ENCODE measurements at regions not wholly inside any gene's neighbourhood (a gene's known extent, or its start where the extent isn't known, plus 50 kb on each side); places are given as distances from the start of the nearest gene placed in this dataset.

- no peak for DNase-seq
- WGBS (ENCODE audit: insufficient coverage): 91% methylated on average over 5 of the region's 6 CpGs
- no peak overlapping the region for H3K27ac ChIP-seq (ENCODE audit: low read length)
- no peak overlapping the region for H3K4me3 ChIP-seq (ENCODE audit: low read length)
- H3K27me3 ChIP-seq (ENCODE audit: control insufficient read depth, insufficient read depth, low read length): peaks cover 2% of the 10 kb centered on the region
- H3K9me3 ChIP-seq (replicated peaks; ENCODE audit: control insufficient read depth, low read depth, low read length): no peaks in the 10 kb centered on the region
- H3K4me1 ChIP-seq (ENCODE audit: control insufficient read depth, insufficient read depth, low read length): no peaks in the 10 kb centered on the region
- no peaks in the 10 kb centered on the region for H3K36me3 ChIP-seq (ENCODE audit: control insufficient read depth, insufficient read depth, low read length)
These were observed 820.8 kb downstream of the RPA4 start for GRCh38 chrX:97704474-97704873.

GRCh38 chrX:97704881-97705280 lies 821.2 kb downstream of the RPA4 start:
- no CpG with 5 or more reads among the region's 1 CpG for WGBS (ENCODE audit: insufficient coverage)
- no peaks in the 10 kb centered on the region for H3K9me3 ChIP-seq (replicated peaks; ENCODE audit: control insufficient read depth, low read depth, low read length)
- no peak overlapping the region for H3K27ac ChIP-seq (ENCODE audit: low read length)
- no peaks in the 10 kb centered on the region for H3K36me3 ChIP-seq (ENCODE audit: control insufficient read depth, insufficient read depth, low read length)
- peaks cover 2% of the 10 kb centered on the region for H3K27me3 ChIP-seq (ENCODE audit: control insufficient read depth, insufficient read depth, low read length)
- DNase-seq: no peak
- H3K4me3 ChIP-seq (ENCODE audit: low read length): no peak overlapping the region
- no peaks in the 10 kb centered on the region for H3K4me1 ChIP-seq (ENCODE audit: control insufficient read depth, insufficient read depth, low read length)

GRCh38 chrX:97705936-97706335 lies 822.2 kb downstream of the RPA4 start:
- peak; percentile 47 for DNase-seq
- Histone ChIP-seq H3K27me3 (ENCODE audit: control insufficient read depth, insufficient read depth, low read length) (peaks cover 2% of the 10 kb centered on the region), H3K27ac (ENCODE audit: low read length) (no peak overlapping the region), H3K36me3 (ENCODE audit: control insufficient read depth, insufficient read depth, low read length) (no peaks in the 10 kb centered on the region), H3K9me3 (replicated peaks; ENCODE audit: control insufficient read depth, low read depth, low read length) (no peaks in the 10 kb centered on the region), H3K4me3 (ENCODE audit: low read length) (no peak overlapping the region), H3K4me1 (ENCODE audit: control insufficient read depth, insufficient read depth, low read length) (no peaks in the 10 kb centered on the region)
- WGBS (ENCODE audit: insufficient coverage): 30% methylated on average over 2 of the region's 2 CpGs

GRCh38 chrX:97714072-97714471 lies 830.4 kb downstream of the RPA4 start:
- no peak for DNase-seq
- Histone ChIP-seq H3K4me3 (ENCODE audit: low read length) (no peak overlapping the region), H3K27ac (ENCODE audit: low read length) (no peak overlapping the region), H3K36me3 (ENCODE audit: control insufficient read depth, insufficient read depth, low read length) (no peaks in the 10 kb centered on the region), H3K9me3 (replicated peaks; ENCODE audit: control insufficient read depth, low read depth, low read length) (no peaks in the 10 kb centered on the region), H3K4me1 (ENCODE audit: control insufficient read depth, insufficient read depth, low read length) (no peaks in the 10 kb centered on the region), H3K27me3 (ENCODE audit: control insufficient read depth, insufficient read depth, low read length) (peaks cover 2% of the 10 kb centered on the region)

GRCh38 chrX:97728215-97728614 lies 844.5 kb downstream of the RPA4 start:
- Histone ChIP-seq H3K27ac (ENCODE audit: low read length) (no peak overlapping the region), H3K36me3 (ENCODE audit: control insufficient read depth, insufficient read depth, low read length) (no peaks in the 10 kb centered on the region), H3K27me3 (ENCODE audit: control insufficient read depth, insufficient read depth, low read length) (no peaks in the 10 kb centered on the region), H3K4me1 (ENCODE audit: control insufficient read depth, insufficient read depth, low read length) (no peaks in the 10 kb centered on the region), H3K4me3 (ENCODE audit: low read length) (no peak overlapping the region), H3K9me3 (replicated peaks; ENCODE audit: control insufficient read depth, low read depth, low read length) (no peaks in the 10 kb centered on the region)
- 80% methylated on average over 1 of the region's 2 CpGs for WGBS (ENCODE audit: insufficient coverage)
- no peak for DNase-seq

GRCh38 chrX:97740044-97740443 lies 856.3 kb downstream of the RPA4 start:
- Histone ChIP-seq H3K4me1 (ENCODE audit: control insufficient read depth, insufficient read depth, low read length) (no peaks in the 10 kb centered on the region), H3K9me3 (replicated peaks; ENCODE audit: control insufficient read depth, low read depth, low read length) (no peaks in the 10 kb centered on the region), H3K36me3 (ENCODE audit: control insufficient read depth, insufficient read depth, low read length) (no peaks in the 10 kb centered on the region), H3K27me3 (ENCODE audit: control insufficient read depth, insufficient read depth, low read length) (peaks cover 3% of the 10 kb centered on the region), H3K27ac (ENCODE audit: low read length) (no peak overlapping the region), H3K4me3 (ENCODE audit: low read length) (no peak overlapping the region)
- no peak for DNase-seq

GRCh38 chrX:97740886-97741285 lies 857.2 kb downstream of the RPA4 start:
- Histone ChIP-seq H3K9me3 (replicated peaks; ENCODE audit: control insufficient read depth, low read depth, low read length) (no peaks in the 10 kb centered on the region), H3K27me3 (ENCODE audit: control insufficient read depth, insufficient read depth, low read length) (peaks cover 5% of the 10 kb centered on the region), H3K4me1 (ENCODE audit: control insufficient read depth, insufficient read depth, low read length) (no peaks in the 10 kb centered on the region), H3K27ac (ENCODE audit: low read length) (no peak overlapping the region), H3K36me3 (ENCODE audit: control insufficient read depth, insufficient read depth, low read length) (no peaks in the 10 kb centered on the region), H3K4me3 (ENCODE audit: low read length) (no peak overlapping the region)
- WGBS (ENCODE audit: insufficient coverage): no CpG with 5 or more reads among the region's 1 CpG
- no peak for DNase-seq

- 69% methylated on average over 3 of the region's 3 CpGs for WGBS (ENCODE audit: insufficient coverage)
These were observed 859.3 kb downstream of the RPA4 start for GRCh38 chrX:97743014-97743413.

GRCh38 chrX:97747346-97747745 lies 863.6 kb downstream of the RPA4 start:
- Histone ChIP-seq H3K4me3 (ENCODE audit: low read length) (no peak overlapping the region), H3K4me1 (ENCODE audit: control insufficient read depth, insufficient read depth, low read length) (no peaks in the 10 kb centered on the region), H3K36me3 (ENCODE audit: control insufficient read depth, insufficient read depth, low read length) (no peaks in the 10 kb centered on the region), H3K27ac (ENCODE audit: low read length) (no peak overlapping the region), H3K27me3 (ENCODE audit: control insufficient read depth, insufficient read depth, low read length) (peaks cover 17% of the 10 kb centered on the region), H3K9me3 (replicated peaks; ENCODE audit: control insufficient read depth, low read depth, low read length) (no peaks in the 10 kb centered on the region)
- DNase-seq: no peak
- no CpG with 5 or more reads among the region's 7 CpGs for WGBS (ENCODE audit: insufficient coverage)

More at GRCh38 chrX:97743014-97743413, 859.3 kb downstream of the RPA4 start:
- no peak for DNase-seq
- H3K4me1 ChIP-seq (ENCODE audit: control insufficient read depth, insufficient read depth, low read length): no peaks in the 10 kb centered on the region
- H3K4me3 ChIP-seq (ENCODE audit: low read length): no peak overlapping the region
- no peaks in the 10 kb centered on the region for H3K36me3 ChIP-seq (ENCODE audit: control insufficient read depth, insufficient read depth, low read length)
- H3K9me3 ChIP-seq (replicated peaks; ENCODE audit: control insufficient read depth, low read depth, low read length): no peaks in the 10 kb centered on the region
- H3K27ac ChIP-seq (ENCODE audit: low read length): no peak overlapping the region
- peaks cover 10% of the 10 kb centered on the region for H3K27me3 ChIP-seq (ENCODE audit: control insufficient read depth, insufficient read depth, low read length)

GRCh38 chrX:97751016-97751415 lies 867.3 kb downstream of the RPA4 start:
- H3K27ac ChIP-seq (ENCODE audit: low read length): no peak overlapping the region
- no peak overlapping the region for H3K4me3 ChIP-seq (ENCODE audit: low read length)
- no peaks in the 10 kb centered on the region for H3K4me1 ChIP-seq (ENCODE audit: control insufficient read depth, insufficient read depth, low read length)
- DNase-seq: no peak
- no peaks in the 10 kb centered on the region for H3K9me3 ChIP-seq (replicated peaks; ENCODE audit: control insufficient read depth, low read depth, low read length)
- 46% methylated on average over 3 of the region's 4 CpGs for WGBS (ENCODE audit: insufficient coverage)
- H3K27me3 ChIP-seq (ENCODE audit: control insufficient read depth, insufficient read depth, low read length): peaks cover 12% of the 10 kb centered on the region
- H3K36me3 ChIP-seq (ENCODE audit: control insufficient read depth, insufficient read depth, low read length): no peaks in the 10 kb centered on the region

- H3K4me1 ChIP-seq (ENCODE audit: control insufficient read depth, insufficient read depth, low read length): no peaks in the 10 kb centered on the region
- no peak overlapping the region for H3K27ac ChIP-seq (ENCODE audit: low read length)
- H3K27me3 ChIP-seq (ENCODE audit: control insufficient read depth, insufficient read depth, low read length): peaks cover 11% of the 10 kb centered on the region
- no peaks in the 10 kb centered on the region for H3K36me3 ChIP-seq (ENCODE audit: control insufficient read depth, insufficient read depth, low read length)
- WGBS (ENCODE audit: insufficient coverage): no CpG with 5 or more reads among the region's 4 CpGs
- no peak overlapping the region for H3K4me3 ChIP-seq (ENCODE audit: low read length)
- DNase-seq: no peak
- no peaks in the 10 kb centered on the region for H3K9me3 ChIP-seq (replicated peaks; ENCODE audit: control insufficient read depth, low read depth, low read length)
These were observed 868.0 kb downstream of the RPA4 start for GRCh38 chrX:97751735-97752134.

Data from muscle of leg (tissue), 3 donors.